Activated CD8-positive, alpha-beta memory T cell treated with anti-CD3 and anti-CD28 coated beads for 4 hours (primary cell): ENCODE measurements at regions not wholly inside any gene's neighbourhood (a gene's known extent, or its start where the extent isn't known, plus 50 kb on each side); places are given as distances from the start of the nearest gene placed in this dataset.

ENCODE experiments used
- DNase-seq, 2 donors: peaks; one replicate each; pipeline ENCODE4 v3.0.0-alpha.2; 2020; ENCODE audit warnings: low read depth in 2 of 2

GRCh38 chr10:46227936-46228562, 58.7 kb upstream of the ANTXRL start:
- DNase-seq, result no peak

- peak; percentile 13 to 31 for DNase-seq
These were observed 58.2 kb upstream of the ANTXRL start for GRCh38 chr10:46228563-46229071.

- no peak for DNase-seq
These were observed 57.6 kb upstream of the ANTXRL start for GRCh38 chr10:46229144-46229563.

GRCh38 chr10:46230615-46231014, 56.2 kb upstream of the ANTXRL start:
- no peak for DNase-seq

GRCh38 chr10:46231087-46231486, 55.7 kb upstream of the ANTXRL start:
- DNase-seq, result no peak

GRCh38 chr10:46232084-46232483, 54.7 kb upstream of the ANTXRL start:
- DNase-seq, result no peak

GRCh38 chr10:46232666-46233065, 54.1 kb upstream of the ANTXRL start:
- DNase-seq, result no peak

- DNase-seq, result no peak
These were observed 53.6 kb upstream of the ANTXRL start for GRCh38 chr10:46233181-46233580.

GRCh38 chr10:46234026-46234425, 52.8 kb upstream of the ANTXRL start:
- DNase-seq, result no peak

- no peak for DNase-seq
These were observed 52.3 kb upstream of the ANTXRL start for GRCh38 chr10:46234431-46235060.

- no peak for DNase-seq
These were observed 50.9 kb upstream of the ANTXRL start for GRCh38 chr10:46235705-46236545.

GRCh38 chr10:46236546-46236887, 50.3 kb upstream of the ANTXRL start:
- DNase-seq, result no peak

- DNase-seq, result no peak
These were observed 49.7 kb upstream of the ANTXRL start for GRCh38 chr10:46236941-46237681.
